Stimulated activated CD4-positive, alpha-beta T cell treated with anti-CD3 and anti-CD28 coated beads, Interleukin-1b, Interleukin-23, amount 100 ng/mL, for 24 hours (primary cell): ENCODE measurements at regions not wholly inside any gene's neighbourhood (a gene's known extent, or its start where the extent isn't known, plus 50 kb on each side); places are given as distances from the start of the nearest gene placed in this dataset.
A peak's percentile ranks its signal among the peaks of the same experiment; 100 is the strongest.

ENCODE experiments used
- DNase-seq, 4 experiments: peaks; one replicate each; pipeline ENCODE4 v3.0.0-alpha.2; 2020; ENCODE audit warnings: low read depth in 4 of 4, low spot score in 1 of 4

GRCh38 chr2:128467321-128467969 lies 148.8 kb upstream of the HS6ST1 start:
- DNase-seq, result no peak

- DNase-seq, result no peak
Measured at GRCh38 chr2:128468186-128468920, 149.7 kb upstream of the HS6ST1 start.

GRCh38 chr2:128469203-128469602 lies 150.5 kb upstream of the HS6ST1 start:
- no peak for DNase-seq

GRCh38 chr2:128469875-128470274 lies 151.2 kb upstream of the HS6ST1 start:
- DNase-seq, result no peak

- DNase-seq, result no peak
Measured at GRCh38 chr2:128472789-128473174, 154.1 kb upstream of the HS6ST1 start.

GRCh38 chr2:128473175-128474035 lies 154.7 kb upstream of the HS6ST1 start:
- DNase-seq, result peak in 2 of 4 experiments; percentile 9 to 29

DNA sequence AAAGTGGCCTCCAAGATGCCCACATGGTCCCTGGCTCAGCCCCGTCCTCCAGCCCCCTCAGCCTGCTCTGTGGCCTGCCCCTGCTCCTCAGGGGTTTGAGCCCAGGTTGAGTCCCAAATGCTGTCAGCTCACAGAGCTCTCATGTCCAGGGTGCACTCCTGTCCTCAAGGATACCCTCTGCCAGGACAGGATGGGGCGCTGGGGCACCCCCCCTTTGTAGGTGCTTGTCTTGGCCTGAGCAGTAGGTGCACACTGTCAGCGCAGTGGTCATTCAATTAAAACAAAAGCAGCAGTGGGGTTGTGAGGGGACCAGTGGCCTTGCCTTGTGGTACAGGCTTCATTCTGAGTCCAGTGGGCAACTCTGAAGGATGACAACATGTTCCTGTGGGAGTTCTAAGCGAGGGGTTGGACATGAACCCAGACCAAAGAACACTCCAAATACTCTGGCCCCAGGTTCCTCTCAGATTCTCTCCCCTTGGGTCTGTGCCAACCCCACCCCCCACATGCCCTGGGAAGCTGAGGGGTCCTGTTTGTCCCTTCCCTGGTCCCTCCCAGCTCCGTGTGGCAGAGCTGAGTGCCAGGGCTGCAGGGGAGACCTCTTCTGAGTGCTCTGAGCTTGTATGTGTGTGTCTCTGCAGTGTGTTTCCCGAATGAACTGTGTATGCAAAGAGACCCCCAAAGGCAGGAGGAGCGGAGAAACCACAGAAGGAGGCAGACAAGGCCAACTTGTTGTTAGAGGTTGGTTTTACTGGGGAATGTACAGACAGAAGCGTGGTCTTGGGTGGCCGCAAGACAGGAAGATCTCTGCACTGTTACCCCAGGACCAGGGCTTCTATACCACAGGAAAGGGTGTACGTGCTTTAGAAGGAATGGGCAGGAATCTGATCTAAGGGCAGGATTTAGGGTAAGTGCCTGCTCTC lies 155.6 kb upstream of the HS6ST1 start:
- DNase-seq, result no peak

- no peak for DNase-seq
Measured at GRCh38 chr2:128474962-128475361, 156.3 kb upstream of the HS6ST1 start.

GRCh38 chr2:128475427-128476211 lies 157.0 kb upstream of the HS6ST1 start:
- no peak for DNase-seq

- no peak for DNase-seq
Measured at GRCh38 chr2:128477026-128477820, 158.6 kb upstream of the HS6ST1 start.

GRCh38 chr2:128477891-128478290 lies 159.2 kb upstream of the HS6ST1 start:
- DNase-seq, result no peak

DNA sequence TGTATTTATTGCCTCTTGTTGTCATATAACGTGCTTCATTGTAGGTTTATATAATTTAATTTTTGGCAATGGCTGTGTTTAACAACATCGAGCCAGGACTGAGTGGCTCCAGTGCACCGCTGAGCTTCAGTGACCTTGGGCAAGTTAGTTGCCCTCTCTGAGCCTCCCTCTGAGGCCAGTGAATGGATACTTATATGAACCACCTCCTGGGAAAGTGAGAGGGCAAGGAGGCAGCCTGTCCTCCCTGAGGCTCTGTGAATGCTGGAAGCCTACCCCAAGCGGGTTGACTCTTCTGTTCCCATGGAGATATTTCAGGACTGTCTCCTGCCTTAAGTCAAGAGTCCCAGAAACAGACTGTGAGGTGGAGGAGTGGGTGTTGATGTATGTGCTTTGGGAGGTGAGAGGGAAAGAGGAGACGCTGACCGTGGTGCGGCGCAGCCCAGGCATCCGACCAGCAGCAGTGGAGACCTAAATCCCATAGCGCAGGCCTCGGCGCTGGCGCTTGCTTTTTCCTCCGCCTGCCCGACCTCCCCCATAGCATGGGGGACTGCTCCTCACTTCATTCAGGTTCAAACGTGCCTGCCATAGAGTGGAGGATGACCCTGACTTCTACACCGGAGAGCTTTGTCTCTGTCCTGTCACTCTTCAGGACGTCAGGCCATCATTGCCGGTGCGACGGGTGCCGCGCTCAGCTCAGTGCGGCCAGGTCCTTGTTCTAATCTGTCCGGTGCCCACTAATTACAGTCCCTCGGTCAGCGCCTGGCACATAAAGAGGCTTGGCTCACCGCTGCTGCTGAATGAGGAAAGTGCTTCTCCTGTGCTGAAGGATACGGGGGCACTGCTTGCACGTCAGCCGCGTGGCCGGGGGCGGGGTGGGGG lies 167.3 kb upstream of the HS6ST1 start:
- DNase-seq, result no peak

- no peak for DNase-seq
Measured at GRCh38 chr2:128486640-128487375, 168.1 kb upstream of the HS6ST1 start.

DNA sequence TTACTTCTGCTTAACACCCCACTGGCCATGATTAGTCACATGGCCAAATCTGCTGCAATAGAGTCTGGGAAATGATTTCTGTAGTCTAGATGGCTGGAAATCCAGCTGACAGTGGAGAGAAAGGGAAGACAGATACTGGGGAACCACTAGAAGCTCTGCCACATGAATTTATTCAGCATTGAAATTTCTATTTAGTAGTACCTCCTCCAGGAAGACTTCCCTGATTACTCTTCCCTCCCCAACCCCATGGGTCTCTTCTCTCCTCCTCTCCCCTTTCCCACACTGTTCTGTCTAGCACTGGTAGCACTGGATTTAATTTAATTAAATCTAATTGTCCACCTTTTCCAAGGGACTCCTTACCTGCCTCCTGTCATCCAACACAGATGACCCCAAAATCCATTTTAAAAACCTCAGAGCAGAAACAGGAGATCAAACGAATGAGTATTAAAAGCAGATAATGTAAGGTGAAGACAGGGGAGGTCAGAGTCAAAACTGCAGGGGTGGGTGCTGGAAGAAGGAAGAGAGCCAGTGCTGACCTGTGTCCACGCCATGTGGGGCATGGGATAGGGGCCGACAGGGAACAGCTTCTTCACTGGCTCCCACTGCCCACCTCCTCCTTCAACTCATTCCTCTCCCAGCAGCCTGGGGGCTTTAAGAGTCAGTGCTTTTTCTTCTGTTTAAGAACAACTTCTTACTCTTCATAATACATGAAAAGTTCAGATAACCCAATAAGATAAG lies 169.2 kb upstream of the HS6ST1 start:
- DNase-seq, result no peak

GRCh38 chr2:128488434-128488833 lies 169.8 kb upstream of the HS6ST1 start:
- DNase-seq, result no peak

DNA sequence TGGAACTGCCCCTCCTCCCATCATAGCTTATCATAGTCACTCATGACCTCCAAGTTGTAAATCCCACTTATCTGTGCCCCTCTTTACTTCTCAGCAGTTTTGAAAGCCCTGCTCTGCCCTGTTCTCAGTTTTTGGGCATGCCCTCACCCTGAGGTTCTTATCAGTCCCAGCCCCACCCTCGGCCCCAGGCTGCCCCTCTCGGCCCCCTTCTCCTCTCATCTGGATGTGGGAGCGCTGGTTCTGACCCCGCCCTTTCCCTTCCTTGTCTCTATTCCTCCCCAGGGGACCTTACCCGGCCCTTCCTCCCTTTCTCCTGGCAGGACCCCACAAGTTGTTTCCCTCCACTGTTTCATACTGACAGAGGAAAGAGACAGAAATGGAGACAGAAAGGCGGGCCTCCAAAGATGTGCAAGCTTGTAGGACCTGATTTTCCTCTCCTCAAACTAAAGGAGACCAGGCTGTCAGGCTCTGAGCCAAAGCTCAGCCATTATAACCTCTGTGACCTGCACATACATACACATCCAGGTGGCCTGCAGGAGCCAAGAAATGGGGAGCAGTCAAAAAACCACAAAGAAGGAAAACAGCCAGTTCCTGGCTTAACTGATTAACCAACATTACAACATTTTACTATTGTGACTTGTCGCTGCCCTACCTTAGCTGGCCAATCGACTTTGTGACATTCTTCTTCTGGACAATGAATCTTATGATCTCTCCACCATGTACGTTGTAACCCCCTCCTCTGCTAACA lies 171.0 kb upstream of the HS6ST1 start:
- no peak for DNase-seq
